Astrocyte (in vitro differentiated cells and primary cell): ENCODE measurements at regions not wholly inside any gene's neighbourhood (a gene's known extent, or its start where the extent isn't known, plus 50 kb on each side); places are given as distances from the start of the nearest gene placed in this dataset.

Source experiments
- EZH2 ChIP-seq: IDR thresholded peaks from 2 replicates; pipeline ENCODE4 v1.6.1; 2012; ENCODE audit warnings: mild to moderate bottlenecking, low read length, inconsistent platforms; ENCODE audit not compliant: insufficient read depth
- TF ChIP-seq, protein P1 (sequence below): IDR thresholded peaks from 2 replicates; pipeline ENCODE4 v1.5.1; 2011; ENCODE audit warnings: low read depth, mild to moderate bottlenecking, inconsistent platforms, low read length, moderate library complexity; ENCODE audit not compliant: insufficient read depth

DNA sequence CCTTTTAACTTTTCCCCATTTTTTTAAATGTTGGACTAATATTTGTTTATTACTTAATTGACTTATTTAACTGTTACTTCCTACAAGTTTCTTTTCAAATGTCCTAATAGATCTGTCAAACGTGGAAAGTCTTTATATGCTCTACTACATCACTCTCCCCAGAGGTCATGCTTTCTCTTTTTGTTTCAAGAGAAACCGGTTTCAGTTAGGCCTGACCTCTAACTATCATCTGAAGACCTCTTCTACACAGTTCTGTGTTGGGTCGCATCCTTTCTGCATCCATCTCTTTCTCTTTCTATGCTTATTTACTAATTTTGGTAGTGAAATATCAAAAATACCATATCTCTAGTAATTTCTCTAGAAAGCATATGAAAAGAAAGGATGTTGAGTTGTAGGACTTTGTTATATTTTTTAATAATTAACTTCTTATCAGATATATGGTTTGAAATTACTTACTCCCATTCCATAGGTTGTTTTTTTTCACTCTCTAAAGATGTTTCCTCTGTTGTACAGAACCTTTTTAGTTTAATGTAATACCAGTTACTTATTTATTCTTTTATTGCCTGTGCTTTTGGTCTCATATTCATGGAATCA is 781.2 kb upstream of the ARPP21 start:
- TF ChIP-seq, protein P1, sequence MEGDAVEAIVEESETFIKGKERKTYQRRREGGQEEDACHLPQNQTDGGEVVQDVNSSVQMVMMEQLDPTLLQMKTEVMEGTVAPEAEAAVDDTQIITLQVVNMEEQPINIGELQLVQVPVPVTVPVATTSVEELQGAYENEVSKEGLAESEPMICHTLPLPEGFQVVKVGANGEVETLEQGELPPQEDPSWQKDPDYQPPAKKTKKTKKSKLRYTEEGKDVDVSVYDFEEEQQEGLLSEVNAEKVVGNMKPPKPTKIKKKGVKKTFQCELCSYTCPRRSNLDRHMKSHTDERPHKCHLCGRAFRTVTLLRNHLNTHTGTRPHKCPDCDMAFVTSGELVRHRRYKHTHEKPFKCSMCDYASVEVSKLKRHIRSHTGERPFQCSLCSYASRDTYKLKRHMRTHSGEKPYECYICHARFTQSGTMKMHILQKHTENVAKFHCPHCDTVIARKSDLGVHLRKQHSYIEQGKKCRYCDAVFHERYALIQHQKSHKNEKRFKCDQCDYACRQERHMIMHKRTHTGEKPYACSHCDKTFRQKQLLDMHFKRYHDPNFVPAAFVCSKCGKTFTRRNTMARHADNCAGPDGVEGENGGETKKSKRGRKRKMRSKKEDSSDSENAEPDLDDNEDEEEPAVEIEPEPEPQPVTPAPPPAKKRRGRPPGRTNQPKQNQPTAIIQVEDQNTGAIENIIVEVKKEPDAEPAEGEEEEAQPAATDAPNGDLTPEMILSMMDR: no peak
- no peak for TF ChIP-seq EZH2
